CD4-positive, alpha-beta T cell (primary cell): ENCODE measurements at regions not wholly inside any gene's neighbourhood (a gene's known extent, or its start where the extent isn't known, plus 50 kb on each side); places are given as distances from the start of the nearest gene placed in this dataset.
A peak's percentile ranks its signal among the peaks of the same experiment; 100 is the strongest.

ENCODE experiments used
- ATAC-seq: fragments of 200-7000 bp; cut with Tn5 transposase; one replicate; pipeline ENCODE4 v1.10.0; 2022; ENCODE audit warnings: mild to moderate bottlenecking; ENCODE audit not compliant: poor library complexity
- CTCF ChIA-PET: fragments of 350-600 bp; sonication (Branson Sonifier 250); formaldehyde crosslinking; loops from one replicate; lab custom pipeline; 2021; ENCODE audit warnings: antibody characterized with exemption, inconsistent platforms; lab: Charles Lee
- POLR2A ChIA-PET: fragments of 350-600 bp; sonication (Branson Sonifier 250); formaldehyde crosslinking; loops from one replicate; lab custom pipeline; 2021; ENCODE audit warnings: antibody characterized with exemption, inconsistent platforms; lab: Charles Lee
- DNase-seq, 14 experiments: peaks; one replicate each; pipeline ENCODE4 v3.0.0-alpha.2; 2013 to 2020; ENCODE audit warnings: mixed read lengths in 2 of 14
- H3K27ac ChIP-seq, 2 donors: one replicate each; pipeline versions ENCODE4 v1.5.1 to v1.7.0; 2013; ENCODE audit warnings: low read length in 2 of 2, low read depth in 1 of 2, mild to moderate bottlenecking in 1 of 2
- H3K27me3 ChIP-seq, 2 experiments: 1 replicate in 1 of 2; 2 replicates in 1 of 2; pipeline versions ENCODE4 v1.6.1 to v1.7.0; 2013; ENCODE audit warnings: low read length in 2 of 2, control low read depth in 1 of 2, mild to moderate bottlenecking in 1 of 2, moderate library complexity in 1 of 2; ENCODE audit not compliant: insufficient read depth in 2 of 2, control insufficient read depth in 1 of 2
- H3K36me3 ChIP-seq: one replicate; pipeline ENCODE4 v1.6.1; 2013; ENCODE audit warnings: low read length, control low read depth; ENCODE audit not compliant: insufficient read depth
- H3K4me1 ChIP-seq: one replicate; pipeline ENCODE4 v1.6.1; 2013; ENCODE audit warnings: low read length, control low read depth; ENCODE audit not compliant: insufficient read depth
- H3K4me3 ChIP-seq: one replicate; pipeline ENCODE4 v1.5.1; 2013; ENCODE audit warnings: mild to moderate bottlenecking, low read length, moderate library complexity
- H3K9me3 ChIP-seq, 2 experiments: 1 replicate in 1 of 2; 2 replicates in 1 of 2; pipeline versions ENCODE4 v1.6.1 to v1.7.0; 2013; ENCODE audit warnings: low read length in 2 of 2, mild to moderate bottlenecking in 2 of 2, control low read depth in 1 of 2, moderate library complexity in 1 of 2; ENCODE audit not compliant: control insufficient read depth in 1 of 2, insufficient read depth in 1 of 2
- H3K27ac Mint-ChIP-seq: one replicate; pipeline ENCODE4 v1.8.0; 2020; ENCODE audit warnings: mixed read lengths
- H3K27me3 Mint-ChIP-seq: one replicate; pipeline ENCODE4 v1.8.0; 2021; ENCODE audit warnings: mixed read lengths
- H3K36me3 Mint-ChIP-seq: one replicate; pipeline ENCODE4 v1.8.0; 2021; ENCODE audit warnings: low read depth, mixed read lengths
- H3K4me1 Mint-ChIP-seq: one replicate; pipeline ENCODE4 v1.8.0; 2021; ENCODE audit warnings: low read depth, mixed read lengths
- H3K4me3 Mint-ChIP-seq: one replicate; pipeline ENCODE4 v1.8.0; 2020; ENCODE audit warnings: mild to moderate bottlenecking, mixed read lengths
- H3K9me3 Mint-ChIP-seq: one replicate; pipeline ENCODE4 v1.8.0; 2020; ENCODE audit warnings: mixed read lengths
- CTCF ChIP-seq: fragments of 200-600 bp; IDR thresholded peaks from one replicate; pipeline ENCODE4 v1.8.0; 2022; ENCODE audit warnings: antibody characterized with exemption, mild to moderate bottlenecking
- intact Hi-C, 2 experiments: fragments of 100-400 bp; cut with DNase I in 1 of 2; cut with micrococcal nuclease in 1 of 2; formaldehyde crosslinking; loops; one replicate each; pipeline versions ENCODE4 v1.15.1 to v1.9.0; 2023 to 2025; cut with DNase I, micrococcal nuclease

GRCh38 chr1:229068270-229068987, 202.5 kb upstream of the RAB4A start:
- H3K4me3 ChIP-seq, result no peak overlapping the region
- Mint-ChIP-seq H3K27me3 (no peaks in the 10 kb centered on the region), H3K36me3 (no peaks in the 10 kb centered on the region), H3K4me1 (peaks cover 28% of the 10 kb centered on the region), H3K9me3 (no peaks in the 10 kb centered on the region), H3K4me3 (no peak overlapping the region), H3K27ac (peak overlapping the region; percentile 13)
- peaks cover 27% of the 10 kb centered on the region for H3K4me1 ChIP-seq
- H3K9me3 ChIP-seq, result no peaks in the 10 kb centered on the region
- TF ChIP-seq CTCF, result no peak
- intact Hi-C loops, result no loop called here
- no peaks in the 10 kb centered on the region for H3K27me3 ChIP-seq
- ATAC-seq (no peak), DNase-seq (peak in 3 of 14 experiments; percentile 24 to 60 (median 52))
- H3K27ac ChIP-seq, result no peak overlapping the region
- no peaks in the 10 kb centered on the region for H3K36me3 ChIP-seq
- POLR2A ChIA-PET, result interaction anchor here (1.5 kb wide), 1 partner anchor 10 kb away, joined by 5 read pairs; no protein-coding TSS in a partner anchor
- CTCF ChIA-PET, result no interaction called here

- POLR2A ChIA-PET, result interaction anchor here (1.5 kb wide), 1 partner anchor 11 kb away, joined by 5 read pairs; no protein-coding TSS in a partner anchor
Measured at GRCh38 chr1:229069176-229069575, 201.7 kb upstream of the RAB4A start.

DNA sequence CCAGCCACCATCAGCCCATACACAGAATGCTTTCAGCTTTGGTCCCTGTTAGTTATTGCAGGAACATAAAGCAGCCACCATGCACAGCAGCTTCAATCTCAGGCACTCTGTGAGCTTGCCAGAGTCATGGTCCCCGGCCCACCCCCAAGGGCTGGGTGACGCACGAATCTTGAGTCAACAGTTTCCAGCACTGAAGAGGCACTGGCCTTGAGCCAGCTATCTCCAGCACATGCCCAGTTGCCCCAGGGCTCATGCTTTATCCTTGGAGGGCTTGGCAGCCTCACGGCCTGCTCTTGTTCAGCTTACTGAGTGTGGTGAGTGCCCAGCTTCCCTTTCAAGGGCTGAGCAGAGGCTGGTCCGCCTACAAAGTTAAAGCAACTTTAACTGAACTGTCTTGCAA, 200.7 kb upstream of the RAB4A start:
- Mint-ChIP-seq H3K36me3 (no peaks in the 10 kb centered on the region), H3K4me3 (no peak overlapping the region), H3K27me3 (no peaks in the 10 kb centered on the region), H3K4me1 (peaks cover 28% of the 10 kb centered on the region), H3K27ac (no peak overlapping the region), H3K9me3 (no peaks in the 10 kb centered on the region)
- no peaks in the 10 kb centered on the region for H3K36me3 ChIP-seq
- CTCF ChIA-PET, result no interaction called here
- no peak for TF ChIP-seq CTCF
- DNase-seq (peak in 2 of 14 experiments; percentile 48 to 50), ATAC-seq (no peak)
- H3K9me3 ChIP-seq, result no peaks in the 10 kb centered on the region
- H3K4me1 ChIP-seq, result peaks cover 27% of the 10 kb centered on the region
- H3K27ac ChIP-seq, result no peak overlapping the region
- no peaks in the 10 kb centered on the region for H3K27me3 ChIP-seq
- no peak overlapping the region for H3K4me3 ChIP-seq
- intact Hi-C loops, result loop anchor here in 1 of 2 experiments (5.0 kb wide), 1 partner anchor 48 kb away; no protein-coding TSS in a partner anchor
- POLR2A ChIA-PET, result no interaction called here

More at GRCh38 chr1:229069176-229069575, 201.7 kb upstream of the RAB4A start:
- no peaks in the 10 kb centered on the region for H3K27me3 ChIP-seq
- ATAC-seq, result no peak
- Mint-ChIP-seq H3K9me3 (no peaks in the 10 kb centered on the region), H3K4me1 (peaks cover 28% of the 10 kb centered on the region), H3K36me3 (no peaks in the 10 kb centered on the region), H3K4me3 (no peak overlapping the region), H3K27me3 (no peaks in the 10 kb centered on the region), H3K27ac (no peak overlapping the region)
- no peaks in the 10 kb centered on the region for H3K36me3 ChIP-seq
- no peaks in the 10 kb centered on the region for H3K9me3 ChIP-seq
- no peak overlapping the region for H3K4me3 ChIP-seq
- no peak overlapping the region for H3K27ac ChIP-seq
- H3K4me1 ChIP-seq, result peaks cover 27% of the 10 kb centered on the region
- DNase-seq, result no peak
- TF ChIP-seq CTCF, result no peak
- intact Hi-C loops, result no loop called here
- CTCF ChIA-PET, result no interaction called here
